Activated CD4-positive, alpha-beta memory T cell treated with anti-CD3 and anti-CD28 coated beads for 36 hours (primary cell): ENCODE measurements at regions not wholly inside any gene's neighbourhood (a gene's known extent, or its start where the extent isn't known, plus 50 kb on each side); places are given as distances from the start of the nearest gene placed in this dataset.

Experiments used
- CTCF ChIA-PET: fragments of 350-600 bp; sonication (Branson Sonifier 250); formaldehyde crosslinking; loops from one replicate; lab custom pipeline; 2021; ENCODE audit warnings: antibody characterized with exemption, inconsistent platforms; lab: Charles Lee
- POLR2A ChIA-PET: fragments of 350-600 bp; sonication (Branson Sonifier 250); formaldehyde crosslinking; loops from one replicate; lab custom pipeline; 2021; ENCODE audit warnings: antibody characterized with exemption; lab: Charles Lee
- DNase-seq: peaks from one replicate; pipeline ENCODE4 v3.0.0-alpha.2; 2020
- H3K27ac Mint-ChIP-seq: one replicate; pipeline ENCODE4 v1.8.0; 2021; ENCODE audit warnings: mixed read lengths
- H3K27me3 Mint-ChIP-seq: one replicate; pipeline ENCODE4 v1.8.0; 2021; ENCODE audit warnings: mixed read lengths
- H3K36me3 Mint-ChIP-seq: one replicate; pipeline ENCODE4 v1.8.0; 2021; ENCODE audit warnings: mixed read lengths
- H3K4me1 Mint-ChIP-seq: one replicate; pipeline ENCODE4 v1.8.0; 2021; ENCODE audit warnings: low read depth, mixed read lengths
- H3K4me3 Mint-ChIP-seq: one replicate; pipeline ENCODE4 v1.8.0; 2021; ENCODE audit warnings: mild to moderate bottlenecking, mixed read lengths
- H3K9me3 Mint-ChIP-seq: one replicate; pipeline ENCODE4 v1.8.0; 2021; ENCODE audit warnings: mixed read lengths
- intact Hi-C: fragments of 100-400 bp; cut with micrococcal nuclease; formaldehyde crosslinking; loops from one replicate; pipeline ENCODE4 v1.15.1; 2023

- intact Hi-C loops: no loop called here
- no peak overlapping the region for H3K4me3 Mint-ChIP-seq
- no peaks in the 10 kb centered on the region for H3K27me3 Mint-ChIP-seq
- H3K4me1 Mint-ChIP-seq: no peaks in the 10 kb centered on the region
- ChIA-PET CTCF (no interaction called here), POLR2A (no interaction called here)
- no peaks in the 10 kb centered on the region for H3K36me3 Mint-ChIP-seq
- H3K27ac Mint-ChIP-seq: no peak overlapping the region
- H3K9me3 Mint-ChIP-seq: no peaks in the 10 kb centered on the region
- DNase-seq: no peak
Measured at GRCh38 chr1:217244971-217245370, 385.9 kb downstream of the GPATCH2 start.

- Mint-ChIP-seq H3K36me3 (no peaks in the 10 kb centered on the region), H3K27ac (no peak overlapping the region), H3K9me3 (no peaks in the 10 kb centered on the region), H3K27me3 (no peaks in the 10 kb centered on the region), H3K4me1 (no peaks in the 10 kb centered on the region), H3K4me3 (no peak overlapping the region)
- POLR2A ChIA-PET: no interaction called here
- DNase-seq: no peak
- intact Hi-C loops: no loop called here
- CTCF ChIA-PET: no interaction called here
Measured at GRCh38 chr1:217240656-217241055, 390.2 kb downstream of the GPATCH2 start.

GRCh38 chr1:217238945-217239344, 391.9 kb downstream of the GPATCH2 start:
- no peak for DNase-seq
- H3K36me3 Mint-ChIP-seq: no peaks in the 10 kb centered on the region
- H3K27ac Mint-ChIP-seq: no peak overlapping the region
- H3K27me3 Mint-ChIP-seq: no peaks in the 10 kb centered on the region
- ChIA-PET POLR2A (no interaction called here), CTCF (no interaction called here)
- intact Hi-C loops: no loop called here
- H3K4me1 Mint-ChIP-seq: no peaks in the 10 kb centered on the region
- H3K9me3 Mint-ChIP-seq: no peaks in the 10 kb centered on the region
- H3K4me3 Mint-ChIP-seq: no peak overlapping the region

- H3K27ac Mint-ChIP-seq: no peak overlapping the region
- intact Hi-C loops: no loop called here
- H3K4me3 Mint-ChIP-seq: no peak overlapping the region
- ChIA-PET POLR2A (no interaction called here), CTCF (no interaction called here)
- peaks cover 3% of the 10 kb centered on the region for H3K9me3 Mint-ChIP-seq
- no peaks in the 10 kb centered on the region for H3K27me3 Mint-ChIP-seq
- no peaks in the 10 kb centered on the region for H3K36me3 Mint-ChIP-seq
- no peaks in the 10 kb centered on the region for H3K4me1 Mint-ChIP-seq
- DNase-seq: no peak
Measured at GRCh38 chr1:217230412-217230811, 400.5 kb downstream of the GPATCH2 start.

- H3K27ac Mint-ChIP-seq: no peak overlapping the region
- H3K4me1 Mint-ChIP-seq: no peaks in the 10 kb centered on the region
- ChIA-PET CTCF (no interaction called here), POLR2A (no interaction called here)
- H3K9me3 Mint-ChIP-seq: peaks cover 3% of the 10 kb centered on the region
- H3K27me3 Mint-ChIP-seq: no peaks in the 10 kb centered on the region
- intact Hi-C loops: no loop called here
- no peak overlapping the region for H3K4me3 Mint-ChIP-seq
- no peak for DNase-seq
- no peaks in the 10 kb centered on the region for H3K36me3 Mint-ChIP-seq
Measured at GRCh38 chr1:217228689-217229088, 402.2 kb downstream of the GPATCH2 start.

- intact Hi-C loops: no loop called here
- POLR2A ChIA-PET: no interaction called here
- DNase-seq: no peak
- Mint-ChIP-seq H3K27me3 (no peaks in the 10 kb centered on the region), H3K9me3 (peaks cover 3% of the 10 kb centered on the region), H3K27ac (no peak overlapping the region), H3K4me3 (no peak overlapping the region), H3K4me1 (no peaks in the 10 kb centered on the region), H3K36me3 (no peaks in the 10 kb centered on the region)
- CTCF ChIA-PET: no interaction called here
Measured at GRCh38 chr1:217224201-217224600, 406.7 kb downstream of the GPATCH2 start.

GRCh38 chr1:217214551-217214950, 416.3 kb downstream of the GPATCH2 start:
- Mint-ChIP-seq H3K9me3 (no peaks in the 10 kb centered on the region), H3K36me3 (no peaks in the 10 kb centered on the region), H3K4me1 (no peaks in the 10 kb centered on the region), H3K27me3 (no peaks in the 10 kb centered on the region), H3K27ac (no peak overlapping the region), H3K4me3 (no peak overlapping the region)
- DNase-seq: no peak
- ChIA-PET POLR2A (no interaction called here), CTCF (no interaction called here)
- intact Hi-C loops: no loop called here

- no peaks in the 10 kb centered on the region for H3K27me3 Mint-ChIP-seq
- H3K4me3 Mint-ChIP-seq: no peak overlapping the region
- ChIA-PET CTCF (no interaction called here), POLR2A (no interaction called here)
- H3K36me3 Mint-ChIP-seq: no peaks in the 10 kb centered on the region
- no peak for DNase-seq
- no peaks in the 10 kb centered on the region for H3K4me1 Mint-ChIP-seq
- peaks cover 7% of the 10 kb centered on the region for H3K9me3 Mint-ChIP-seq
- no peak overlapping the region for H3K27ac Mint-ChIP-seq
- intact Hi-C loops: no loop called here
Measured at GRCh38 chr1:217211486-217211885, 419.4 kb downstream of the GPATCH2 start.

- DNase-seq: no peak
- Mint-ChIP-seq H3K9me3 (peaks cover 18% of the 10 kb centered on the region), H3K4me3 (no peak overlapping the region), H3K27ac (no peak overlapping the region), H3K36me3 (no peaks in the 10 kb centered on the region), H3K4me1 (no peaks in the 10 kb centered on the region), H3K27me3 (no peaks in the 10 kb centered on the region)
- CTCF ChIA-PET: no interaction called here
- POLR2A ChIA-PET: no interaction called here
- intact Hi-C loops: no loop called here
Measured at GRCh38 chr1:217205578-217205977, 425.3 kb downstream of the GPATCH2 start.

GRCh38 chr1:217196616-217197015, 434.3 kb downstream of the GPATCH2 start:
- Mint-ChIP-seq H3K4me1 (no peaks in the 10 kb centered on the region), H3K27me3 (no peaks in the 10 kb centered on the region), H3K9me3 (peaks cover 4% of the 10 kb centered on the region), H3K27ac (no peak overlapping the region), H3K4me3 (no peak overlapping the region), H3K36me3 (no peaks in the 10 kb centered on the region)
- POLR2A ChIA-PET: no interaction called here
- intact Hi-C loops: no loop called here
- no peak for DNase-seq
- CTCF ChIA-PET: no interaction called here

- ChIA-PET CTCF (no interaction called here), POLR2A (no interaction called here)
- no peak for DNase-seq
- intact Hi-C loops: no loop called here
- peaks cover 10% of the 10 kb centered on the region for H3K9me3 Mint-ChIP-seq
- no peaks in the 10 kb centered on the region for H3K4me1 Mint-ChIP-seq
- H3K4me3 Mint-ChIP-seq: no peak overlapping the region
- H3K27ac Mint-ChIP-seq: no peak overlapping the region
- H3K36me3 Mint-ChIP-seq: no peaks in the 10 kb centered on the region
- no peaks in the 10 kb centered on the region for H3K27me3 Mint-ChIP-seq
Measured at GRCh38 chr1:217193151-217193550, 437.7 kb downstream of the GPATCH2 start.

GRCh38 chr1:217191441-217191840, 439.4 kb downstream of the GPATCH2 start:
- POLR2A ChIA-PET: no interaction called here
- H3K36me3 Mint-ChIP-seq: no peaks in the 10 kb centered on the region
- H3K4me1 Mint-ChIP-seq: no peaks in the 10 kb centered on the region

GRCh38 chr1:217190359-217190758, 440.5 kb downstream of the GPATCH2 start:
- intact Hi-C loops: no loop called here
- Mint-ChIP-seq H3K27me3 (no peaks in the 10 kb centered on the region), H3K4me3 (no peak overlapping the region), H3K36me3 (no peaks in the 10 kb centered on the region), H3K9me3 (peaks cover 20% of the 10 kb centered on the region), H3K4me1 (no peaks in the 10 kb centered on the region), H3K27ac (no peak overlapping the region)
- ChIA-PET POLR2A (no interaction called here), CTCF (no interaction called here)
- no peak for DNase-seq

More at GRCh38 chr1:217191441-217191840, 439.4 kb downstream of the GPATCH2 start:
- H3K4me3 Mint-ChIP-seq: no peak overlapping the region
- H3K27me3 Mint-ChIP-seq: no peaks in the 10 kb centered on the region
- no peak overlapping the region for H3K27ac Mint-ChIP-seq
- CTCF ChIA-PET: no interaction called here
- peaks cover 20% of the 10 kb centered on the region for H3K9me3 Mint-ChIP-seq
- no peak for DNase-seq
- intact Hi-C loops: no loop called here

GRCh38 chr1:217189362-217189761, 441.5 kb downstream of the GPATCH2 start:
- H3K4me1 Mint-ChIP-seq: no peaks in the 10 kb centered on the region
- POLR2A ChIA-PET: no interaction called here

More at GRCh38 chr1:217189362-217189761, 441.5 kb downstream of the GPATCH2 start:
- H3K9me3 Mint-ChIP-seq: peaks cover 20% of the 10 kb centered on the region
- no peaks in the 10 kb centered on the region for H3K36me3 Mint-ChIP-seq
- CTCF ChIA-PET: no interaction called here
- no peak overlapping the region for H3K27ac Mint-ChIP-seq
- no peaks in the 10 kb centered on the region for H3K27me3 Mint-ChIP-seq
- intact Hi-C loops: no loop called here
- no peak for DNase-seq
- no peak overlapping the region for H3K4me3 Mint-ChIP-seq
